Activated T-helper 2 cell treated with anti-CD3 and anti-CD28 coated beads, Interferon-gamma antibody, Interleukin-2, Interleukin-4, amounts not matched to agents 10 μg/mL and 5 μg/mL and 100 μg/mL, durations not matched to agents 14 hours and 24 hours and 36 hours (primary cell): ENCODE measurements at regions not wholly inside any gene's neighbourhood (a gene's known extent, or its start where the extent isn't known, plus 50 kb on each side); places are given as distances from the start of the nearest gene placed in this dataset.

ENCODE experiments used
- DNase-seq: peaks from one replicate; pipeline ENCODE4 v3.0.0; 2021; ENCODE audit warnings: low spot score
- H3K27ac Mint-ChIP-seq: one replicate; pipeline ENCODE4 v1.8.0; 2021; ENCODE audit warnings: mixed read lengths
- H3K27me3 Mint-ChIP-seq: one replicate; pipeline ENCODE4 v1.8.0; 2021; ENCODE audit warnings: low read depth, mixed read lengths
- H3K36me3 Mint-ChIP-seq: one replicate; pipeline ENCODE4 v1.8.0; 2021; ENCODE audit warnings: low read depth, mixed read lengths
- H3K4me1 Mint-ChIP-seq: one replicate; pipeline ENCODE4 v1.8.0; 2021; ENCODE audit warnings: low read depth, mixed read lengths
- H3K4me3 Mint-ChIP-seq: one replicate; pipeline ENCODE4 v1.8.0; 2021; ENCODE audit warnings: low read depth, mild to moderate bottlenecking, moderate library complexity, mixed read lengths
- H3K9me3 Mint-ChIP-seq: one replicate; pipeline ENCODE4 v1.8.0; 2021; ENCODE audit warnings: mixed read lengths
- intact Hi-C: fragments of 100-400 bp; cut with micrococcal nuclease; formaldehyde crosslinking; loops from one replicate; pipeline ENCODE4 v1.15.1; 2023

DNA sequence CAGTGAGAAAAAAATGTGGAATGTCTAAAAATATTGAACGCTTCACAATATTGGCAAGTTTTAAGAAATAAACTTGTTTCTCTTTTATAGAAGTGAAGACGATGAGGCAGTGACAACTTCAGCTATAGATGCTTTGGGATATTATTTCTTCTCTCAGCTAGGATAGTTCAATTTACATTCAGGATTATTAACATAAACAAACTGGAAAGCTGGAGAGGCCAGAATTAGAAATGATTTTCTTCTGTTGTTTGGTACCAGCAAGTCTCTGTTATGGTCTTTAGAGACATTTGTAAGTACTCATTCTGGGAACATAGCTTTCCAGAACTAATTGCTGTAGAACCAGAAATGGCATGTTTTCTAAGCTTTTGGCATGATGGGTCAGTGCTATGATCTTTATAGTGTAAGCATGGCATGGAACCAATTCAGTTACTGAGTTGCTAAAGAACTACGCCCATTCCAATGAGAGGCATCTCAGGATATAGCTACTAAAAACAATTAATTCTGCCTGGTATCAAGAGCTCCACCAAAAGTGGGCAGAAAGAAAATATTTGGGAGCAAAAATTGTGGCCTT lies 599.5 kb upstream of the B3GALT2 start:
- Mint-ChIP-seq H3K36me3 (no peaks in the 10 kb centered on the region), H3K9me3 (no peaks in the 10 kb centered on the region), H3K27ac (no peak overlapping the region), H3K4me1 (no peaks in the 10 kb centered on the region), H3K4me3 (no peak overlapping the region), H3K27me3 (no peaks in the 10 kb centered on the region)
- intact Hi-C loops = no loop called here
- DNase-seq = no peak

DNA sequence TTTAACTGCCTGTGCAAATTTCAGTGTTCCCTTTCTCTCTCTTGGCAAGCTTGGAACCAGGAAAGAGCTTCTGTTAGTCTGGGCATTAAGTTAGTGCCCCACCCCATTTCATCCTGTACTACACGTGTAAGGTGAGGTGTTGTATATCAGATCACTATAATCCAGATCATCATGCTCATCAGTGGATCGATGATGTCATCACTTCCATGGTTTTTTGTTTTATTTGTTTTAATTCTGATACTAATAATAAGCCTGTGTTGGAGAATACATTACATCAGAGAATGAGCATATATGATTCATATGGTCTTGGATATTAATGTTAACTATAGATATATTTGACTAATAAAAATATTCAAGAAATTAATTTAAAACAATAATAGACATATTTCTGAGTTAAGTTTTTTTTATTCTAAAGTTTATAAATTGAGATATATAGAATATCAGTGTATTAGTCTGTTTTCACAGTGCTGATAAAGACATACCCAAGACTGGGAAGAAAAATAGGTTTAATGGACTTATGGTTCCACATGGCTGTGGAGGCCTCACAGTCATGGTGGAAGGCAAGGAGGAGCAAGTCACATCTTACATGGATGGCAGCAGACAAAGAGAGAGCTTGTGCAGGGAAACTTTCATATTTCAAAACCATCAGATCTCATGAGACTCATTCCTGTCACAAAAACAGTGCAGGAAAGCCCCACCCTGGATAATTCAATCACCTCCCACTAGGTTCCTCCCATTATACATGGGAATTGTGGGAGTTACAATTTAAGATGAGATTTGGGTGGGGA lies 588.3 kb upstream of the B3GALT2 start:
- DNase-seq = no peak
- intact Hi-C loops = no loop called here
- H3K9me3 Mint-ChIP-seq = peaks cover 27% of the 10 kb centered on the region
- H3K4me3 Mint-ChIP-seq = no peak overlapping the region
- H3K36me3 Mint-ChIP-seq = peaks cover 9% of the 10 kb centered on the region
- H3K27me3 Mint-ChIP-seq = no peaks in the 10 kb centered on the region
- H3K4me1 Mint-ChIP-seq = peaks cover 4% of the 10 kb centered on the region
- no peak overlapping the region for H3K27ac Mint-ChIP-seq

- no peak overlapping the region for H3K27ac Mint-ChIP-seq
- no peak for DNase-seq
- intact Hi-C loops = no loop called here
- H3K4me1 Mint-ChIP-seq = peaks cover 4% of the 10 kb centered on the region
- H3K4me3 Mint-ChIP-seq = no peak overlapping the region
- H3K27me3 Mint-ChIP-seq = no peaks in the 10 kb centered on the region
- peaks cover 9% of the 10 kb centered on the region for H3K36me3 Mint-ChIP-seq
- H3K9me3 Mint-ChIP-seq = peaks cover 23% of the 10 kb centered on the region
These were observed 585.2 kb upstream of the B3GALT2 start for GRCh38 chr1:193771596-193771995.

- intact Hi-C loops = no loop called here
- Mint-ChIP-seq H3K4me1 (peaks cover 4% of the 10 kb centered on the region), H3K27ac (no peak overlapping the region), H3K9me3 (peaks cover 7% of the 10 kb centered on the region), H3K27me3 (no peaks in the 10 kb centered on the region), H3K4me3 (no peak overlapping the region), H3K36me3 (peaks cover 3% of the 10 kb centered on the region)
- DNase-seq = no peak
These were observed 583.2 kb upstream of the B3GALT2 start for GRCh38 chr1:193769651-193770050.

DNA sequence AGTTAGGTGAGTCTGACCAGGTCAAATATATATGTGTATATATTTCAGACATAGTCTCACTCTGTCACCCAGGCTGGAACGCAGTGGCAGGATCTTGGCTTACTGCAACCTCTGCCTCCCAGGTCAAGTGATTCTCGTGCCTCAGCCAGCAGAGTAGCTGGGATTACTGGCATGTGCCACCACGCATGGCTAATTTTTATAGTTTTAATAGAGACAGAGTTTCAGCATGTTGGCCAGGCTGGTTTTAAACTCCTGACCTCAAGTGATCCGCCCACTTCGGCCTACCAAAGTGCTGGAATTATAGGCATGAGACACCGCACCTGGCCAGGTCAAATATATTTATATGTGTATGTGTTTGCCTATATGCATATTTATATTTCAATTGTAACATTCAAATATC lies 581.5 kb upstream of the B3GALT2 start:
- DNase-seq = no peak
- intact Hi-C loops = no loop called here
- Mint-ChIP-seq H3K9me3 (no peaks in the 10 kb centered on the region), H3K27me3 (no peaks in the 10 kb centered on the region), H3K36me3 (no peaks in the 10 kb centered on the region), H3K4me1 (peaks cover 1% of the 10 kb centered on the region), H3K4me3 (no peak overlapping the region), H3K27ac (no peak overlapping the region)

- Mint-ChIP-seq H3K36me3 (no peaks in the 10 kb centered on the region), H3K9me3 (no peaks in the 10 kb centered on the region), H3K4me3 (no peak overlapping the region), H3K27me3 (no peaks in the 10 kb centered on the region), H3K27ac (no peak overlapping the region), H3K4me1 (peaks cover 1% of the 10 kb centered on the region)
- no peak for DNase-seq
- intact Hi-C loops = no loop called here
These were observed 579.9 kb upstream of the B3GALT2 start for GRCh38 chr1:193766329-193766728.

- no peaks in the 10 kb centered on the region for H3K27me3 Mint-ChIP-seq
- DNase-seq = no peak
- H3K4me1 Mint-ChIP-seq = no peaks in the 10 kb centered on the region
- intact Hi-C loops = no loop called here
- no peak overlapping the region for H3K27ac Mint-ChIP-seq
- no peaks in the 10 kb centered on the region for H3K9me3 Mint-ChIP-seq
- H3K36me3 Mint-ChIP-seq = no peaks in the 10 kb centered on the region
- no peak overlapping the region for H3K4me3 Mint-ChIP-seq
These were observed 576.9 kb upstream of the B3GALT2 start for GRCh38 chr1:193763266-193763665.

- Mint-ChIP-seq H3K9me3 (peaks cover 6% of the 10 kb centered on the region), H3K27ac (no peak overlapping the region), H3K4me3 (no peak overlapping the region), H3K27me3 (no peaks in the 10 kb centered on the region), H3K4me1 (no peaks in the 10 kb centered on the region), H3K36me3 (no peaks in the 10 kb centered on the region)
- intact Hi-C loops = no loop called here
- no peak for DNase-seq
These were observed 575.8 kb upstream of the B3GALT2 start for GRCh38 chr1:193762236-193762635.

DNA sequence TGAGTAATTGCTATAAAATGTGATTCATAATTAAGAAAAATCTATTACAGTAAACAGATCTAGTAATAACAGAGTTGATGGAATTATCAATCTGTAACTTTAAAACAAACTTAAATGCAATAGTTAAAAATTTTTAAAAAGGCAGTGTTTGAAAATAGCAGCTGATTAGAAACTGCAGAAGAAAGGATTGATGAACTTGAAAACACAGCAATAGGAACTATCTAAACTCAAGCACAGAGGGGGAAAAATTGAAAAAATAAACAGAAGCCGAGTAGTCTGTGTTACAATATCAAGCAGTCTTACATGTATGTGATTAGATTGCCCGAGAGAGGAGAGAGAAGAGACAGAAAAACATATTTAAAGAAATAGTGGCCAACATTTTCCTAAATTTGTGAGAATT lies 569.0 kb upstream of the B3GALT2 start:
- no peaks in the 10 kb centered on the region for H3K27me3 Mint-ChIP-seq
- no peaks in the 10 kb centered on the region for H3K4me1 Mint-ChIP-seq
- H3K4me3 Mint-ChIP-seq = no peak overlapping the region
- peaks cover 3% of the 10 kb centered on the region for H3K36me3 Mint-ChIP-seq
- peaks cover 18% of the 10 kb centered on the region for H3K9me3 Mint-ChIP-seq
- no peak for DNase-seq
- no peak overlapping the region for H3K27ac Mint-ChIP-seq
- intact Hi-C loops = no loop called here

- H3K27ac Mint-ChIP-seq = no peak overlapping the region
- no peak for DNase-seq
- peaks cover 18% of the 10 kb centered on the region for H3K9me3 Mint-ChIP-seq
- H3K4me3 Mint-ChIP-seq = no peak overlapping the region
- H3K36me3 Mint-ChIP-seq = peaks cover 3% of the 10 kb centered on the region
- intact Hi-C loops = no loop called here
- no peaks in the 10 kb centered on the region for H3K27me3 Mint-ChIP-seq
- H3K4me1 Mint-ChIP-seq = no peaks in the 10 kb centered on the region
These were observed 568.5 kb upstream of the B3GALT2 start for GRCh38 chr1:193754732-193755427.

DNA sequence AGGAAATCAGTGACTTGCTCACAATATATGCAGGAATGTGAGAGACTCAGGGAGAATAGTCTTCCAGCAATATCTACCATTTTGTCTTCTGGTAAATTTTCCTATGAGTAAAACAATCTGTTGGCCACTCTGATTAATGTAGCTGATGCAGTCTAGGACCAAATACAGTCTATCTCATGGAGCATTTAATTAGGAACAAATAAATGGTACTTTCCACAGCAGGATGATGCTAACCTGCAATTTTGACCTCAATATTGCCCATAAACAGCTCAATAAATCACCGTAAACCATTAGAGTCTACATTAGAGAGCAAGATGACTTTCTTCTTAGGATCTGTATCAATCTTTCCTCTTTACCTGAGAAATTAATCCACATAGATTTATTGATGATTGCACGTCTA lies 567.7 kb upstream of the B3GALT2 start:
- DNase-seq = no peak

GRCh38 chr1:193753038-193753756 lies 566.8 kb upstream of the B3GALT2 start:
- no peak for DNase-seq
- intact Hi-C loops = no loop called here
- H3K4me1 Mint-ChIP-seq = no peaks in the 10 kb centered on the region
- H3K27ac Mint-ChIP-seq = no peak overlapping the region
- H3K9me3 Mint-ChIP-seq = peaks cover 18% of the 10 kb centered on the region
- H3K27me3 Mint-ChIP-seq = no peaks in the 10 kb centered on the region
- H3K36me3 Mint-ChIP-seq = peaks cover 3% of the 10 kb centered on the region
- no peak overlapping the region for H3K4me3 Mint-ChIP-seq

More for the DNA sequence above, 567.7 kb upstream of the B3GALT2 start:
- Mint-ChIP-seq H3K27ac (no peak overlapping the region), H3K9me3 (peaks cover 18% of the 10 kb centered on the region), H3K36me3 (peaks cover 3% of the 10 kb centered on the region), H3K27me3 (no peaks in the 10 kb centered on the region), H3K4me3 (no peak overlapping the region), H3K4me1 (no peaks in the 10 kb centered on the region)
- intact Hi-C loops = no loop called here

GRCh38 chr1:193749868-193750267 lies 563.5 kb upstream of the B3GALT2 start:
- H3K36me3 Mint-ChIP-seq = no peaks in the 10 kb centered on the region
- intact Hi-C loops = no loop called here
- H3K27me3 Mint-ChIP-seq = no peaks in the 10 kb centered on the region
- no peaks in the 10 kb centered on the region for H3K9me3 Mint-ChIP-seq
- H3K4me1 Mint-ChIP-seq = peaks cover 1% of the 10 kb centered on the region
- no peak for DNase-seq
- no peak overlapping the region for H3K4me3 Mint-ChIP-seq
- H3K27ac Mint-ChIP-seq = no peak overlapping the region
